Fibroblast of lung (primary cell): ENCODE measurements at regions not wholly inside any gene's neighbourhood (a gene's known extent, or its start where the extent isn't known, plus 50 kb on each side); places are given as distances from the start of the nearest gene placed in this dataset.

ENCODE experiments used
- CTCF ChIP-seq, 2 donors: IDR thresholded peaks in 1 of 2; conservative IDR thresholded peaks in 1 of 2; 1 replicate in 1 of 2; 2 replicates in 1 of 2; pipeline ENCODE4 v1.5.1; 2011 to 2012; ENCODE audit warnings: low read length in 2 of 2, control low read depth in 1 of 2, inconsistent platforms in 1 of 2, low read depth in 1 of 2, mild to moderate bottlenecking in 1 of 2
- EZH2 ChIP-seq: IDR thresholded peaks from 2 replicates; pipeline ENCODE4 v1.5.1; 2012; ENCODE audit warnings: low read length, control low read depth, mild to moderate bottlenecking; ENCODE audit errors: missing control alignments

GRCh38 chr3:184498986-184499606 is 62.5 kb upstream of the EPHB3 start:
- no peak for TF ChIP-seq CTCF (conservative IDR thresholded peaks at IDR 0.05 in 1 of 2, IDR thresholded peaks at IDR 0.05 in 1 of 2; ENCODE audit: low read depth in 1 of 2, low read length in 2 of 2)
- no peak for TF ChIP-seq EZH2
